ENCODE measurements at regions not wholly inside any gene's neighbourhood (a gene's known extent, or its start where the extent isn't known, plus 50 kb on each side); places are given as distances from the start of the nearest gene placed in this dataset.

- TF ChIP-seq, protein P1, sequence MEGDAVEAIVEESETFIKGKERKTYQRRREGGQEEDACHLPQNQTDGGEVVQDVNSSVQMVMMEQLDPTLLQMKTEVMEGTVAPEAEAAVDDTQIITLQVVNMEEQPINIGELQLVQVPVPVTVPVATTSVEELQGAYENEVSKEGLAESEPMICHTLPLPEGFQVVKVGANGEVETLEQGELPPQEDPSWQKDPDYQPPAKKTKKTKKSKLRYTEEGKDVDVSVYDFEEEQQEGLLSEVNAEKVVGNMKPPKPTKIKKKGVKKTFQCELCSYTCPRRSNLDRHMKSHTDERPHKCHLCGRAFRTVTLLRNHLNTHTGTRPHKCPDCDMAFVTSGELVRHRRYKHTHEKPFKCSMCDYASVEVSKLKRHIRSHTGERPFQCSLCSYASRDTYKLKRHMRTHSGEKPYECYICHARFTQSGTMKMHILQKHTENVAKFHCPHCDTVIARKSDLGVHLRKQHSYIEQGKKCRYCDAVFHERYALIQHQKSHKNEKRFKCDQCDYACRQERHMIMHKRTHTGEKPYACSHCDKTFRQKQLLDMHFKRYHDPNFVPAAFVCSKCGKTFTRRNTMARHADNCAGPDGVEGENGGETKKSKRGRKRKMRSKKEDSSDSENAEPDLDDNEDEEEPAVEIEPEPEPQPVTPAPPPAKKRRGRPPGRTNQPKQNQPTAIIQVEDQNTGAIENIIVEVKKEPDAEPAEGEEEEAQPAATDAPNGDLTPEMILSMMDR (IDR thresholded peaks at IDR 0.05; ENCODE audit: insufficient read depth, low read depth, low read length): no peak
- TF ChIP-seq EZH2 (IDR thresholded peaks at IDR 0.05; ENCODE audit: insufficient read depth, low read length): no peak
These were observed 170.7 kb upstream of the ZNF618 start for GRCh38 chr9:113705306-113705927.

All from astrocyte (in vitro differentiated cells and primary cell).